NCI-H1092 treated with DMSO at 0.1 percent for 48 hours (cell line): ENCODE measurements at regions not wholly inside any gene's neighbourhood (a gene's known extent, or its start where the extent isn't known, plus 50 kb on each side); places are given as distances from the start of the nearest gene placed in this dataset.
A peak's percentile ranks its signal among the peaks of the same experiment; 100 is the strongest.

ENCODE experiments used
- DNase-seq: peaks from one replicate; lab custom pipeline; 2025; lab: John Stamatoyannopoulos, UW

- DNase-seq = no peak
These were observed 973.1 kb downstream of the TMEM182 start for GRCh38 chr2:103734911-103735310.

DNA sequence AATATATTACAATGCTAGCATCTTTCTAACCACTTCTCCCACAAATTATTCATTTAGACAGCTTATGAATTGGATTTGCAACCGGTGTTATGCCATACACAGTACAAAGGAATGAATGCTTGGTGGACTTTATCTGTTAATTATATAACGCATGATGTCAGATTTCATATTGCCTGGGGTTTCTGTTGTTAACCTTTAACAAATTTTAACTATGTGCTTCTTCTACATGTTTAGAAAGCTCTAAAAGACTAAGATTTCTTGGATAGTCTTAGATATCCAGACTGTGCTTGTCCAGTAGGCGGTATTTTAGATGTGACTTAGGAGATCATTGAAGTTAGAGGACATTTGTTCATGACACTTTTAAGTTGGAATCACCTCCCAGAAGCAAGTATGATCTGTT lies 976.3 kb downstream of the TMEM182 start:
- no peak for DNase-seq

GRCh38 chr2:103738606-103739005 lies 976.8 kb downstream of the TMEM182 start:
- no peak for DNase-seq

GRCh38 chr2:103739186-103739585 lies 977.4 kb downstream of the TMEM182 start:
- DNase-seq = no peak

GRCh38 chr2:103739921-103740320 lies 978.1 kb downstream of the TMEM182 start:
- no peak for DNase-seq

- no peak for DNase-seq
These were observed 978.8 kb downstream of the TMEM182 start for GRCh38 chr2:103740631-103741030.

DNA sequence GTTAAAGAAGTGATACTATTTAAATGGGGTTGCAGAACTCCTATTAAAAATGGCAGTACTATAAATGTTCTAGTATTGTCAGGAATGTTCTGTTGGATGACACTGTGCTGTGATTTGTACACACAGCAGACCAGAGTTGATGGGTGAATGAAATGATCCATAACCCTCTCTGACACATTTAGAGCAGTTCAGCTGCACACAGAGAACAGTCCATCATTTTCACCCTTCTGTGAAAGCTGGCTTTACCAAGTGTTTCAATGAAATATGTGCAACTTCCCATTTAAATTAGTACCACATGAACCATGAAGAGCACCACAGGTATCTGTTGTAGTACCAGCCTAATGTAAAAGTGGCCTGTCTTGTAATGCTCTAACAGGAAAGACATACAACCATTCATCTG lies 981.4 kb downstream of the TMEM182 start:
- no peak for DNase-seq

DNA sequence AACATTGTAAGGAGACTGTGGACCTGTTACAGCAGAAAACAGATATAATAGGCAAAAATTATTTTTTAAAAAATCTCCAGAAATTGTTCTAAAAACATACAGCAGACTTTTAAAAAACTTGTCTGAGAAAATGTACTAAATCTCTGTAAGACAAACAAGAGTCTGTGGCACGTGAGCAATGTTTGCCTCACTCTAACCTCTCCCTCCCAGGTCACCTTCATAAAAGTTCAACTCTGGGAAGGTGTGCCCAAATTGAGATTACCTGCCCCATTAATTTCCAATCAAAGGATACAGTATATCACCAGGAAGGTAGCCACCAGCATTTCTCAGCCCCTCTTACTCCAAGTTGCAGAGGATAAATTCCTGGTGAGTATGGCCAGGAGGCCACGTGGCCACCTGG lies 992.7 kb downstream of the TMEM182 start:
- DNase-seq = no peak

DNA sequence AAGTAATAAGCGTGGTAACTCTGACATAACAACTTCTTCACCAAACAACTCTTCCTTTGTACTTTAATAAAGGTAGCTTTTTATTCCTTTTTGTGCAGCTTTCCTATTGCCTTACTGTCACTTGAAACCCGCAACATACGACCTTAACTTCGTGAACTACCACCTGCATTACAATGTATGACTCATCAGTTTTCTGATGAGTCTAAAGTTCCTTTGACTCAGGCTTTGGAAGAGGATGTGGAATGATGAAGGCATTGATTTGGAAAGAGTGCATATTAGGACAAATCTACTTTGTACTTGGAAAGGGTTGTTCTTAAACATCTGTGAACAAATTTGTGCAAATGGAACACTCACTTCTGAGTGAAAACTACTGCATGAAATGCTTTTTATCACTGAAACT lies 1012.1 kb downstream of the TMEM182 start:
- DNase-seq = no peak

DNA sequence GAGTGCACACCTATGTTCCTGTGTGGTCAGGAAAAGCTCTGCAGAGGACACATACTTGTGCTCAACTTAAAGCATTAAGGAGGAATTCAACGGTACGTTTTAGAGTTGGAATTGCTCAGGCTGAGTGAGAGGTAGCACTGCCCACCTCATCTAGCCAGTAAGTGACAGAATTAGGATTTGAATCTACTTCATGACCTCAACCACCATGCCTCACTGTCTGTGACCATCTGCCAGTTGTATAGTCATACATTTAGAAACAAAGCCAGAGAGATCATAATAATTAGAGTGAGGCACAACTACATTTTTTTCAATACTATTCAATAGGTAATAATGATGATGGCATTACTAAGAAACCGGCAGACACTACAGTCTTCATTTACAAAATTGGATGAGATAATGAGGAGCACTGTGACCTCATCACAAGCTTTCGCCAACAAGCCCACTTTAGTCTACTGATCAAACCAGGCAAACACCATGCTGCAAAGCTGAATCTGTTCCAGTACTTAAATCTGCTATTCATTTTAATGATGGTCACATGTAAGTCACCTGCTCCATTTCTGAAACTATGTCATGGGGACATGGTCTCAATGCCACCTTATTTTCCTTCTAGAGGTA lies 1018.4 kb downstream of the TMEM182 start:
- no peak for DNase-seq

DNA sequence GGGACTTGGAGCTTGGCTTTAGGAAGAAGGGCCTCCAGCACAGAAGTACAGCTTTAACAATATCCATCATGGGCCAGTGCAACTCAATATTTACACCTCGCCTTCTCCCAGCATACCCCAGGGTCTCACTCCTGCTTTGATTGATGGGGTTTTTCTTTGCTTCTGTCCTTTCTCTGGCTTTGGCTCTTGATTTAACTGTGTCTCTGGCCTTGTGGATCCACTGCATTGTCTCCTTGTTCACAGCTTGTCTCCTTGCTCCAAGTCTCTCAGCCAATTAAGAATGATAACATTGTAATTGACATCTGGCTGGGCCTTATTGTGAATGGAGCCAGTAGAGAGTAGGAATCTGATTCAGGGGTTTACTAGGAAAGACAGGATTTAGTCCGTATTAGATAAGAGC lies 1019.5 kb downstream of the TMEM182 start:
- DNase-seq = no peak

DNA sequence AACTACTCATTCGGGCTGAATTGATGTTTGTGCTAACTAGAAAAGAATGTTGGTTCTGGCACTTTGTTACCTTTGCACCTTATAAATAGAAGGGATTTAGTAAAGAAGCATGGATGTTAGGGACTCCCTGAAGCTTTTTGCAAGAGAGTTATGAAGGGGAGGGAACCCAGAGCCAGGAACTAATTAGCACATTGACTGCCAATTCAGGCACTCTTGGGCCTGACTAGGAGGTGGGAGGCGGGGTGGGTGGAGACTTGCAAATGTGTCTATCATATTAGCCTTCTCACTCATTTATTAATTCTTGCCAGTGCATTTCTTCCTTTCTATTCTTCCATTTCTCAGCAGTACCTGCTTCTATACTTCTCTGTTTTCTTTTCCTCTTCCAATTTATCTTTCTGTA lies 1022.4 kb downstream of the TMEM182 start:
- DNase-seq = no peak

GRCh38 chr2:103785432-103785831 lies 1023.6 kb downstream of the TMEM182 start:
- DNase-seq = no peak

- DNase-seq = no peak
These were observed 1024.1 kb downstream of the TMEM182 start for GRCh38 chr2:103785956-103786355.

GRCh38 chr2:103788389-103788788 lies 1026.6 kb downstream of the TMEM182 start:
- peak; percentile 23 for DNase-seq

DNA sequence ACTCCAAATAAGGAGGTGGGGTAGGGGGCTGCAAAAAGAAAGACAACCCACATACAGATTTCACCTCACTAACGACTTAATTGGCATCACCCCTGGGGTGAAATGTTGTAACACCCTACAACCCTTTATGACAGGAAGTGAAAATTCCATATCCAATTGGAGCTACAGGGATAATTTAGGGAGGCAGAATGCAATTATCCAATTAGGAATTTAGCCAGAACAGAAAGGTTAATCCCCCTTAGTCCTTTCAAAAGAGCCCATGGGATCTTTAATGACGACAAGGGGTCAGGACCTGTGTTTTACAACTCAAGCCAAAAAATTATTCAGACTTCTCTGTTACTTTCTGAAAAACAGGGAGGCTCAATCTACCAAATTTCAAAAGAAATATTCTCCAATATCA lies 1027.1 kb downstream of the TMEM182 start:
- DNase-seq = no peak

DNA sequence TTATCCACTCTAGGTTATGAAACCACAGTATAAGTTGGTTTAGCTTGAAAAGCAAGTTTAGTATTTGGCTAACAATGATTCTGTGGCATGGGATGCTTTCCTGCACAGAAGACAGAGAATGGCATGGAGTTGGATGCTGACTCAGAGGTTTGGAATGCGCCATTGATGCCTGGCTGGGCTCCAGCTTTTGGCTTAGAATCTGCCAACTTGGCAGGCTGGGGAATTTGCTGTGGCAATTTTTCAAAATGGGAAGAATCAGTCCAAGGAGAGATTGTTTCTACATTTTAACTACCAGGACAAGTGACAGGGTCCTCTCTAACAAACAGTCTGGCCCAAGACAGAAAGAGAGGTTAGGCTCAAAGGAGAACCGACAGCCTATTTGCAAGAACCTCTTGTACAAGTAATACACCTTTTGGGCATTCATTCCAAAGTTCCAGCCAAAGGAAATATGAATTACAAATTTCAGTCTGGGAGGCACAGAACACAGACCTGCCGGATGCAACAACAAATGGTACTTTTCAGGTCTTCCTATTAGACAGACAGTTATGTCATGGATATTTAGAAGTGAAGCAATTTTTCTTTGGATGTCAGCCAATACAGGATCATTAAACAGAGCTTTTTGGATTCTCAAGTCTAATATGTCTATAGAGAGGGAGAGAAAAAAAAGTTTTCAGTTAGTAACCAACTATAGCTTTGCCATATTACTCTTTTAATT lies 1027.7 kb downstream of the TMEM182 start:
- DNase-seq = peak; percentile 67

- DNase-seq = no peak
These were observed 1030.2 kb downstream of the TMEM182 start for GRCh38 chr2:103792042-103792441.

GRCh38 chr2:103798291-103798690 lies 1036.5 kb downstream of the TMEM182 start:
- no peak for DNase-seq

DNA sequence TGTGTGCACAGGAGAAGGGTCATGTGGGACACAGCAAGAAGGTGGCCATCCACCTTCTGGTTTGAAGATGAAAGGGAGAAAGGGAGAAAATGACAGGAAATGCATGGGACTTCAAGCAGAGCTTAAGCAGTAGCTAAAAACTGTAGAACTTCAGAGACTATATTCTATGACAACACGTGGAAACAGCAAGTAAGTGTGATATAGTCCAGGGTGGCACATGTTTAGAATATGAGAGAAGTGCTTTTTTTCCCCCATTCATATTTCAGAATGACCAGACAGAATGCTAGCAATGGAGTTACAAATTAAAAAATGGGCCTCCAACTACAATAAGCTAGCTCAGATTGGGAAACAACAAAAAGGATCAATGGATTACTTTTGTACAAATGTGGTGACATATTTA lies 1042.2 kb downstream of the TMEM182 start:
- no peak for DNase-seq

- DNase-seq = no peak
These were observed 1043.9 kb downstream of the TMEM182 start for GRCh38 chr2:103805746-103806145.

- DNase-seq = no peak
These were observed 1045.1 kb upstream of the POU3F3 start for GRCh38 chr2:103808814-103809213.

GRCh38 chr2:103809415-103809814 lies 1044.5 kb upstream of the POU3F3 start:
- no peak for DNase-seq

- no peak for DNase-seq
These were observed 1043.9 kb upstream of the POU3F3 start for GRCh38 chr2:103809941-103810441.
